ENCODE measurements at regions not wholly inside any gene's neighbourhood (a gene's known extent, or its start where the extent isn't known, plus 50 kb on each side); places are given as distances from the start of the nearest gene placed in this dataset.

DNA sequence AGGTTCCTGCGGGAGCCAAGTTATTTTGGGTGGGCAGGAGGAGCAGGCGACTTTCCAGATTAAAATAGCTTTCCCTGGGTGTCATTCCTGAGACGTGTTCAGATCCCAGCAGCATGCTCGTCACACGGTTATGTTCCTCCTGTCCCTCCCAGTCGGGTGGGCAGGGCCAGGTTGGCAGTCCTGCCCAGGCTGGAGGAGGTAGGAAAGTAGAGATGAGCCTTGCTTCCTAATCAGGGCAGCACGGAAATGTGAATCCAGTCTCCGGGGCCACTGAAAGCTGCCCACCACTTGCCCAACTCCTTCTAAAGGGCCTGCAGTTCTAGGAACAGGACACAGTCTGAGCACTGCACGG, 137.0 kb downstream of the MRPL14 start:
- no peak for DNase-seq (ENCODE audit: low read depth)
- no peak overlapping the region for H3K4me3 ChIP-seq (ENCODE audit: low read depth, low read length)
- TF ChIP-seq, protein P1, sequence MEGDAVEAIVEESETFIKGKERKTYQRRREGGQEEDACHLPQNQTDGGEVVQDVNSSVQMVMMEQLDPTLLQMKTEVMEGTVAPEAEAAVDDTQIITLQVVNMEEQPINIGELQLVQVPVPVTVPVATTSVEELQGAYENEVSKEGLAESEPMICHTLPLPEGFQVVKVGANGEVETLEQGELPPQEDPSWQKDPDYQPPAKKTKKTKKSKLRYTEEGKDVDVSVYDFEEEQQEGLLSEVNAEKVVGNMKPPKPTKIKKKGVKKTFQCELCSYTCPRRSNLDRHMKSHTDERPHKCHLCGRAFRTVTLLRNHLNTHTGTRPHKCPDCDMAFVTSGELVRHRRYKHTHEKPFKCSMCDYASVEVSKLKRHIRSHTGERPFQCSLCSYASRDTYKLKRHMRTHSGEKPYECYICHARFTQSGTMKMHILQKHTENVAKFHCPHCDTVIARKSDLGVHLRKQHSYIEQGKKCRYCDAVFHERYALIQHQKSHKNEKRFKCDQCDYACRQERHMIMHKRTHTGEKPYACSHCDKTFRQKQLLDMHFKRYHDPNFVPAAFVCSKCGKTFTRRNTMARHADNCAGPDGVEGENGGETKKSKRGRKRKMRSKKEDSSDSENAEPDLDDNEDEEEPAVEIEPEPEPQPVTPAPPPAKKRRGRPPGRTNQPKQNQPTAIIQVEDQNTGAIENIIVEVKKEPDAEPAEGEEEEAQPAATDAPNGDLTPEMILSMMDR (IDR thresholded peaks at IDR 0.05; ENCODE audit: low read depth, low read length, missing control alignments) = no peak

DNA sequence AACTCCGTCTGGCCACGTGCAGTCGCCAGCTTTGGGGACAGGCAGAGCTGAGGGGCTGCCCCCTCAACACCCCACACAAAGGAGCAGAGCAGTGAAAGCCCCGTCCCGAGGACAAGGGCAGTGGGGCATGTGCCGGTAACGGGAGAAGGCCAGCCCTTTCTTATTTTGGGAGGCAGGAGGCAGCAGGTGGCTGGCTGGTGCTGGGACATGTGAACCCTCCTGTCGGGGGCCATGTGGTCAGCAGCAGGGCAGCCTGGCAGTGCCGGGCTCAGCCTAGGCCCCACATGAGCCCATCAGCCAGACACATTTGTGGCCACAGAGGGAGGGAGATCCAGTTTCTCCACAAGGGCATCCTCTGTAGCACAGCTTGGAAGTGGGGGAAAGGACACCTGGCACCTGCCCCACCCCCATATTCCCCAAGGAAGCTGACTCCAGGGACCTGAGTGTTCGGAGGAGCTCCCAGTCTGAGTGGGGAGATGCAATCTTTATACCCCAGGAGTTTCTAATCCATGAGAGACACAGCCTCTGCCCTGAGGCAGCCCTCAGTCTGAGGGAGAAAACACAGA, 137.6 kb downstream of the MRPL14 start:
- no peak for DNase-seq (ENCODE audit: low read depth)
- TF ChIP-seq, protein P1 (IDR thresholded peaks at IDR 0.05; ENCODE audit: low read depth, low read length, missing control alignments) = no peak
- H3K4me3 ChIP-seq (ENCODE audit: low read depth, low read length) = no peak overlapping the region

DNA sequence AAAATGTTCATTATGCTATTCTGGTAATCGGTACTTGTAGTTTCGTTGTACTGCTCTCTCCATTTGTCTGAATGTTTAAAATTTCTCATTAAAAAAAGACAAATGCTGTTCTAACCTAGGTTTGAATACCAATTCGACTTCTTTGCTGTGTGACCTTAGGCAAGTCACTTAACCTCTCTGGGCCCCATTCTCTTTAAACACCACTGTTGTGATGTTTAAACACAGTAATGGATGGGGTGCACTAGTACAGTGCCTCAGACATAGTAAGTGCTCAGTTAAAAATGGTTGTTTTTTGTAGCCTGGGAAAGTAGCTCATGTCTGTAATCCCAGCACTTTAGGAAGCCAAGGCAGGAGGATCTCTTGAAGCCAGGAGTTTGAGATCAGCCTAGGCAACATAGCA, 138.5 kb downstream of the MRPL14 start:
- no peak overlapping the region for H3K4me3 ChIP-seq (ENCODE audit: low read depth, low read length)
- TF ChIP-seq, protein P1 (IDR thresholded peaks at IDR 0.05; ENCODE audit: low read depth, low read length, missing control alignments) = no peak
- no peak for DNase-seq (ENCODE audit: low read depth)

DNA sequence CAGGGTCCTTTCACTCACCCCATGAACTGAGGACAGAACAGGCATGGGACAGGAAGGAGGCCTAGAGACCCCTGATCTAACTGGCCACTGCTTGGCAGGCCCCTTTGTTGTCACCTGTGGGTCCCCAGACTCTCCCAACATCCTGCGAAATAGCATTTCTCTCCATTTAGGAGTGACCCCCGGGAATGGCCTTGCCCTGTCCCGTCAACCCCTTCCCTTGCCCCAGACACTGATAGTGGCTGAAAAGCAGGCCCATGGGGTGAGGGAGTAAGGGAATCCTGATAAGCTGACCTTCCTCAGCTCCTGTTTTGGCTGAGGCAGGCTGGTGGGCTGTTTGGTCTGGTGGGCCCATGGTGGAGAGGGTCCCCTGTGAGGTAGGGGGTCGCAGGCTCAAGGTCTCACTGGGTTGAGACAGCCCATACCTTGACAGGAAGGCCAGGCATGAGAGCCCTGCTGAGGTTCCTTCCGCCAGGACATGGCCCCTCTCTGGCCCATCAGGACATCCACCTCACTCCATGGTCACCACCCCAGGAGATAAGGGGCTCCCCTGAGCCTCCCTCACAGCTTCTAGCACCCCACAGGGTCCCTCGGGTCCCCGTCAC, 139.3 kb downstream of the MRPL14 start:
- no peak overlapping the region for H3K4me3 ChIP-seq (ENCODE audit: low read depth, low read length)
- no peak for DNase-seq (ENCODE audit: low read depth)
- TF ChIP-seq, protein P1 (IDR thresholded peaks at IDR 0.05; ENCODE audit: low read depth, low read length, missing control alignments) = no peak

DNA sequence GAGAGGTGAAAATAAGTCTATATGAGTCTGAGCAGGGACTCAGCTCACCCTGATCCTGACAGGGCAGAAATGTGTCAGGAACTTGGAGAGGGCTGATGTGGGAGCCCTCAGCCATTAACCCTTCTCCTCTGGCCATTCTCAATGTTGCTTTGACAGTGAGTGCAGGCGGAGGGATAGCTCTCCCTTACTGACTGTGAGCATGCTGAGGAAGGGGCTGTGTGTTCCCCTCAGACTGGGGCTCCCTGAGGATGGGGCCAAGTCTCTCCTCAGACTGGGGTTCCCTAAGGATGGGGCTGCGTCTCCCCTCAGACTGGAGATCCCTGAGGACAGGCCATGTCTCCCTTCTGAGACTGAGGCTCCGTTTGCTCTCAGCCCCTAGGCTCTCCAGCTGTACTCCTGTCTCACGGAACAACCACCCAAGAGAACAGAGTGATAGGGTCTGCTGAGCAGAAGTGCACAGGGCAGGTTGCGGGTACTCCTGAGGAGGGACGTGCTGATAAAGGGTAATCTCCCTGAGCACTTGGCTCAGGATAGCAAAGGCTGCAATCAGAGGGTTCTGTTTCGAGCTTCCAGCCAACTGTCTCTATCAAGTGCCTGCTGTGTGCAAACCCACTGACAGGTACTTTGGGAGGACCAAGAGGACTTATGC, 141.0 kb downstream of the MRPL14 start:
- no peak for DNase-seq (ENCODE audit: low read depth)
- TF ChIP-seq, protein P1 (IDR thresholded peaks at IDR 0.05; ENCODE audit: low read depth, low read length, missing control alignments) = no peak
- H3K4me3 ChIP-seq (ENCODE audit: low read depth, low read length) = no peak overlapping the region

DNA sequence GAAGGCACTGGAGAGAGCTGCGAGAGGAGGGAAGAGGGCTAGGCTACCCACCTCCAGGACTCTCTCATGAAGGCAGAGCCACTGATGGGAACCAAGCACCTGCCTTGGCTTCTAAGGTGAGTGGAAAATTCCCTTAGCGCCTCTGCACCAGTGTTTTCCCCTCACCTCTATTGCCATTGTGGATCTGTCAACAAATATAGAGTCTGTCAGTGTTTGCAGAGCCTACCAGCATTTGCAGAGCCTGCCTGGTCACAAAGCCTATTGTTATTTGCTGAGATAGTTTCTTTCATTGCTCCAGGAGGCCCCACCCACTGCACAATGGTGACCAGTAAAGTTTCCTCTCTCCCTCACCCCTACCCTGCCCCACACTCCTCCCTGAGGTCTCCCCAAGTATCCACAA, 141.9 kb downstream of the MRPL14 start:
- DNase-seq (ENCODE audit: low read depth) = no peak

More for the DNA sequence above, 141.9 kb downstream of the MRPL14 start:
- no peak overlapping the region for H3K4me3 ChIP-seq (ENCODE audit: low read depth, low read length)
- TF ChIP-seq, protein P1 (IDR thresholded peaks at IDR 0.05; ENCODE audit: low read depth, low read length, missing control alignments) = no peak
